HS-5 (cell line): ENCODE measurements at regions not wholly inside any gene's neighbourhood (a gene's known extent, or its start where the extent isn't known, plus 50 kb on each side); places are given as distances from the start of the nearest gene placed in this dataset.
"Not testable (repeated sequence)": the region's sequence is repeated elsewhere in the genome, so short reads cannot be mapped to it uniquely, and the experiment has no call there.

ENCODE experiments used
- DNase-seq: peaks from one replicate; pipeline ENCODE4 v3.0.0-alpha.2; 2012; ENCODE audit warnings: low read depth

DNA sequence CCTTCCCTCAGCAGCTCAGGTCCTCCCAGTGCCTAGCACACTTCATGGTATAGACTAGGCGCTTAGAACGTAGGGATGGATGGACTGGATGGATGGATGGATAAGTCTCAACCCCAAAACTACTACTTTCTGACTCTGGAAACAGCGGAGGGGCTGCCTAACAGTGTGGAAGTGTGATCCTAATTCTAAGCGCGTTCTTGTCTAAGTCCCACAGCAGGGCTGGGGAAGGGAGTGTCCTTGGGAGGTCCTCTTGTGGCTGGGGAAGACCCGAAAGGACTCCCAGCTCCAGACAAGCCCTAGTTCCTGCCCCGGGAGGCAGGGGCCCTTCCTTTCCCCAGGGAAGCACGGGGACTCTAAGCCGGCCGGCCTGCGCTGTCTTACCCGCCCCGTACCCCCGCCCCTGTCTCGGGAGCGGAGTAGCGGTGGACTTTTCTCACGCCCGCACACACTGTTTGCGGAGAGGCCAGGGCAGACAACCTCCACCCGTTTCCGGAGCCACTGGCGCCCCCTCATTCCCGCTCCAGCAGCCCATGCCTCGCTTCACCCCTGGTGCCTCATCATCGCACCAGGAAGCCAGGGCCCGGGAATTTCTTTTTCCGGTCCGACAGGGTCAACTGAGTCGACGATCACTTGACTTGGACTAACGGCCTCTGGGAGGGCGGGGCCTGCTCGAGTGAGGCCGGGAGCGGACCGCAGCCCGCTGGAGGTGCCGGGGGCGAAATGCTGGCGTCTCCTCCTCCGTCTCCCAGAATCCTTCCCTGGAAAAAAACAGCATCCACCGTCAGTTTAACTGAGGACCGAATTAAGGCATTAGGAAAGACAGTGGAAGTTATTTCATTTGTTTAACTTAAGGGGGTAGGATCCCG is 133.3 kb downstream of the TBC1D2B start:
- DNase-seq = no peak

DNA sequence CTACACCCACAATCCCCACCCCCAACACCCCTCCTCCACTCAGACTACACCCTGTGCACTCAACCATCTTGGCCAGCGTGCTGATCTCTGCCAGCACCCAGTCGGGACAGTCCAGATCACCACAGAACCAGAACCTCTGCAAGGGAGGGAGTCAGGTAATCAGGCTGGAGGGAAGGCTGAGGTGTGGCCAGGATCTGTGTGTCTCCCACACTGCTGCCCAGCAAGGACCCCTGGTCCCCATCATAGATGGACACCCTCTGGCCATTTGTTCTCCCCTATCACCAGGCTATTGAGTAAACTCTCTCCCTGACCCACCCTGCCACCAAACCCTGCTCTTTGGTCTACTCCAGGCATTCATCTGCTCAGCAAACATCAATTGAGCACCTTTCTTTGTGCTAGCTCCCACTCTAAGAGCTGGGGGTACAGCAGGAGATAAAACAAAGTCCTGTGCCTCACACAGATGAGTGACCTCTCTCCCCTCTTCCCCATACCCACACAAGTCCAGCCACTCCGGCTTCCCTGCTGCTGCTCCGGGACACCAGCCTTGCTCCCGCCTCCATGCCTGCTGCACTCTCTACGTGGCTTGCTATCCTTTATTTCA is 134.8 kb downstream of the TBC1D2B start:
- DNase-seq = no peak

GRCh38 chr15:77941090-77941827 is 136.3 kb downstream of the TBC1D2B start:
- not testable (repeated sequence) for DNase-seq

GRCh38 chr15:77940381-77940947 is 137.0 kb downstream of the TBC1D2B start:
- DNase-seq = no peak

DNA sequence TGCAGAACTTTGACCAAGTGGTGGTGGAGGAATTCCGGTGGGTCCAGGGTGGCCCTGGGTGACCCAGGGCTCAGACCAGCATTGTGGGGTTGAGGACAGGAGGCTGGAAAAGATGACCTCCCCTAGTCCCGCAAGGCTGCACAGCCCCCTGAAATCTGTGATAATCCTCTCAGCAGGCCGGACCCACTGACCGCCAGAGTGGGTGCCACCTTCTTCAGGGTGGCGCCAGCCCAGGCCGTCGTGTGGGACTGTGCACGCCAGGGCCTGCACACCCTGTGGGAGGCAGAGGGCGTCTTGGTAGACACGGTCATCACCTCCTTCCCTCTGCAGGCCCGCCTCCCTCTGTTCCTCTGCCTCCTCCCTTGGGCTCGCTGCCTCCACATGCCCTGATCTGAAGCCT is 137.7 kb downstream of the TBC1D2B start:
- no peak for DNase-seq

DNA sequence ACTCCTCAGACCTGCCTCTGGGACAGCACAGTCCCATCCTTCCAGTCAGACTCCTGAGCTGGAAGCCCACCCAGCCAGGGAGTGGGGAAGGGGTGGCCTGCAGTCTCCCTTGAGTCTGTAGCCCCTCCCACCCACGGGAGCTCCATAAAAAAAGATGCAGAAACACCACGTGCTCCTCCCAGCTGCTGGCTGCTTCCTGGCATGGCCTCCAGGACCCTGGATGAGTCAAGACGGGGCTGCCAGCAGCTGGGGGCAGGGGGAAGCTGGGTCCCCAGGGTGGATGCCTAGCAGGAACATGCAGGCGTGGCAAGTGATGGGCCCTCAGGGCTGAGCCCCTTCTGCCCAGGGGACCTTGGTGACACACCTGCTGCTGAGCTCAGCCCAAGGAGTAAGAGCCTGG is 138.5 kb downstream of the TBC1D2B start:
- not testable (repeated sequence) for DNase-seq

DNA sequence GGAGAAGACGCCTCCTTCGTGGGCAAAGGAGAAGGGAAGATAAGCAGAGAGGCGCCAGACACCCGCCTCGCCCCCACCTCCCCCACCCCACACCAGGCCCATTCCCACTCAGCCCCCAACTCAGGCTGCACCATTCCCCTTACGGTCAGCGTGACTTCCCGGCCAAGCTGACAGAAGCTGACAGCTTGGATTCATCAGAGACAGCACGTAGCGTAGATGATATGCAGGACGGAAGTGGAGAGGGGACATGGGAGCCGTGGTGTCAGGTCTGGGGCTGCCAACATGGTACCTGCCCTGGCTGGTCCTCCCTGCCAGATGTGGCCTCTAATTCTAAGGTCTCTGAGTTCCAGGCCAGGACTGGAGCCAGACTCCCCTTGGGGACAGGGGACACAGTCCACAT is 139.0 kb downstream of the TBC1D2B start:
- DNase-seq = not testable (repeated sequence)

GRCh38 chr15:77936567-77936966 is 140.9 kb downstream of the TBC1D2B start:
- not testable (repeated sequence) for DNase-seq

DNA sequence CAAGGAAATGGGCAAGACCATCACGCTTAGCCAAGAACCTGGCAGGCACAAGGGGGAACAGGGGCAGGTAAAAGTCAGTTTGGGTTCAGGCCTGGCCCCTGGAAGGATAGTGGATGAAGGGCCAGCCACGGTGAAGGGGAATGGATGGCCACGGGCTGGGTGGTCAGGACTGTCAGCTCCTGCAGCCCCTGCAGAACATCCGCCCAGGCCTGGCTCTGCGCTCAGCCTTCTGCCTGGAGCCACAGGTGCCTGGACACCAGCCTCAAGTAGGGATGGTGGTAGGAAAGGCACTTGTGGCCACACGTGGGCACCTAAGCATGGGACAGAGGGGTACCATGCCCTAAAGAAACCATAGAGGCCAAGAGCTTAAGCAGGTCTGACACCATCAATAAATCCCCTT is 143.0 kb downstream of the TBC1D2B start:
- DNase-seq = not testable (repeated sequence)

GRCh38 chr15:77930907-77931306 is 146.6 kb downstream of the TBC1D2B start:
- not testable (repeated sequence) for DNase-seq

DNA sequence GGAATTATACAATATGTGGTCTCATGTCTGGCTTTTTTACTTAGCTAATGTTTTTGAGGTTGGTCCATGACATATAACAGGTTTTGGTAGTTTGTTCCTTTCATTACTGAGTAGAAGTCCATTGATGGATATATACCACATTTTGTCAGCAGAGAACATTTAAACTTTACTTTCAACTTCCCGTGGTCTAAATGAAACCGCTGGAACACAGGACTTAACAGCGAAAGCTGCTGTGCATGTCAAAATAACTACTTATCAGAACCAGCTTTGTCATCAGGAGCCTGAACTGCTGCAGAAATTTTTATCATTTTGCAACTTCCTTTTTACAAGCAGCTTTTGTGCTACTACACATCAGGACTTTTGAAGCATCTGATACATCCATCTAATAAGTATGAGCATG is 147.0 kb downstream of the TBC1D2B start:
- not testable (repeated sequence) for DNase-seq

DNA sequence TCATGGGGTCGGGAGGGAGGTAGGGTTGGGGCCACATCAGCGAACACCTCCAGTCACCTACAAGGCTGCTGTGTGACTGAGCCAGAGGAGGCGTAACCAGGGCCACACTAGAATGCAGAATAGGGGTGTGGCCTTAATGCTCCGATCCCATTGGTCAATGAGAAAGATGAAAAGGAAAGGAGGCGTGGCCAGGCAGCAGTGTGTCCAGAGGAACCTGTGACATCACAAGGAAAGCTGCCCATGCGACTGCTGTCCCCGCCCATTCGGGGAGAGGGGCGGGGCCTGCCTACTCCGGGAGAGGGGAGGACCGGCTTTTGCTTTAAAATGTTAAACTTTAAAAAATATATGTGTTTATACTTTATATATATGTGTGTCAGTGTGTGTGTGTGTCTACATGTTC is 150.7 kb downstream of the TBC1D2B start:
- not testable (repeated sequence) for DNase-seq

DNA sequence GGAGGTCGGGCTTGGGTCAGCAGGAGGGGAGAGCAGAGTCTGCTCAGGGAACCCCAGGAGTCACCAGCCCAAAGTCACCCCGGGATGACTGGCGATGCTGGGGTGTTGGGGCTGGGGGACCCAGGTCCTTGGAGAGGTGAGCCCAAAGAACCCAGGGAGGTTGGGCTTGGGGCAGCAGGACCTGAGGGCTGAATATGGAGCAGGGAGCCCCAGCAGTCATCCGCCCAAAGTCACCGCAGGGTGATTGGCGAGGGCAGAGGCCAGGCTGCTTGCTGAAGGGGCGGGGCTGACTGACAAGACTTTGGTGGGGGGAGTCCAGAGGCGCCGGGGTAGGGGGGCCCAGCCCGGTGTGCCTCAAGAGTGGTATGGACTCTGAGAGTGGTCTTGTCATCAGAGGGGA is 151.2 kb downstream of the TBC1D2B start:
- DNase-seq = not testable (repeated sequence)

DNA sequence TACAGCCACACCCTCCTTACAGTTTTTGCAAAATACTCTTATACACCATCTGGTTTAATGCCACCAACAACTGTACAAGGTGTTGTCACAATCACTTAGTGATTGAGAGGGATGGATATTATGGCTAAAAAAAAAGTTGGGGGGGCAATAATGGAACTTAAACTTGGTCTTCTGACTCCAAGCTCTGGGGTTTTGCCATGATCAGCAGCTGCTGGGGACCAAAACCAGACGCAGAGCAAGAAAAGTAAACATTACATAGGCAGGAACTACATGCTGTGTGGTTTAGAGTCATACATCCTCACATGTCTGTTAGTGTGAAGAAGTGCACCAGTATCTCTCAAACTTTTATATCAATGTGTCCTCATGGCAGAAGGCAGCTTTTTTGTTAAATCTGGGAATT is 152.4 kb downstream of the TBC1D2B start:
- DNase-seq = not testable (repeated sequence)

DNA sequence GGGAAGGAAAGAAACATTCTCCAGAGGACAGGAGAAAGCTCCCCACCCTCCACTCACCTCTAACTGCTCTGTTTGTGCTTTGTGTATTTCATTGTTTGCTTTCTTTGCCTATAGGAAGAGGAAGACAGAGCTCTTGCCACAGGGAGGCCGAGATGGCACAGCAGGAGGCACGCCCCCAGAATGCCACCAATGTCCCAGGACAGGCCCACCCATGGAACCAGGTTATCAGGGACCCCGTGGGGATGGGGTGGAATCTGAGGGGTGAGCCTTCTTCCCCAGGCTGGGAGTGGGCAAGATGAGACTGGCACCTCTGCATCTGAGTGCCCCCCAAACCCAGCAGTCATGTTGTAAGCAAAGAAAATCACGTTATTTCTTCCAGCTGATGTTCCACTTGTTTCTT is 155.8 kb downstream of the TBC1D2B start:
- DNase-seq = no peak

DNA sequence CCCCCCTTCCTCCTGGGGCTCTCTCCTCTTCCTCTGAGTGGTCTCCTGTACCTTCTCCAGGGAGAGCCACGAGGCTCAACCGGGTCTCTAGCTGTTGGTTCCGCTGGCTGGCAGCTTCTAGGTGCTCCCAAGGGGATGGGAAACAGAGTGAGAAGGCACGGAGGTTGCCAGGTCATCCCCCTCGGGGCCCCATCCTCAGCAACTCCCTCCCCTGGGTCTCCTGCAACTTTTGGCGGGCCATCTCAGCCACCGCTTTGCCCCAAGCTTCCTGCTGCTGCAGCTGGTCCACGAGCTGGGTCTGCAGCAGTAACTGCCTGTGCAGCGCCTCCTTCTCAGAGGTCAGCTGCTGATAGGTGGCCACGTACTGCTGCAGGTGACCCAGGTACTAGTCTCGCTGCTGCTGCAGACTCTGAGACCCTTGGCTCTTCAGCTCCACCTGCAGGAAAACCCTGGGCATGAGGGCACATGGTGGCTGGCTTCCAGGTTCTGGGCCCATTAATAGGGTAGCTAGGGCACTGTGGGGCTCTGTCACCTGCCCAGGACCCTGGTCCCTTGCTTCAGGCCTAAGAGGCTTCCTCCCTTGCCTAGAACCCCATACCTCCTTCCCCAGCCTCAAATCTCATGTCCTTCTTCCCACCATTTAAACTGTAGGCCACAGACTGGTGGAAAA is 160.4 kb downstream of the TBC1D2B start:
- DNase-seq = not testable (repeated sequence)

DNA sequence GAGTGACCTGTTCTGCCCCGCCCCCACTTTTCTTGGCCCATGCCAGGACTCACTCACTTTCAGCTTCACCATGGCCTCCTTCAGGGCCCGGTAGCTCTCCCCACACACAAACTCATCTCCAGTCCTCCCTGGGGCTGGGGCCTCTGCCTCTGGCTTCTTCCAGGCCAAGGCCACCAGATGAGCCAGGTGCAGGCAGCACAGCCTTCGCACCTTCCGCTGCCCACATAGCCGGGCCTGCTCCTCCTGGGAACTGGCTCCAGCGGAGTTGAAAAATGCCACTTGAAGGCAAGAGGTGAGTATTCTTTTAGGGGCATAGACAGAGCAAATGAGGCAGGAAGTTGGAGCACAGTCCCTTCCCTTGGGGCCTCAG is 161.6 kb downstream of the TBC1D2B start:
- DNase-seq = not testable (repeated sequence)

DNA sequence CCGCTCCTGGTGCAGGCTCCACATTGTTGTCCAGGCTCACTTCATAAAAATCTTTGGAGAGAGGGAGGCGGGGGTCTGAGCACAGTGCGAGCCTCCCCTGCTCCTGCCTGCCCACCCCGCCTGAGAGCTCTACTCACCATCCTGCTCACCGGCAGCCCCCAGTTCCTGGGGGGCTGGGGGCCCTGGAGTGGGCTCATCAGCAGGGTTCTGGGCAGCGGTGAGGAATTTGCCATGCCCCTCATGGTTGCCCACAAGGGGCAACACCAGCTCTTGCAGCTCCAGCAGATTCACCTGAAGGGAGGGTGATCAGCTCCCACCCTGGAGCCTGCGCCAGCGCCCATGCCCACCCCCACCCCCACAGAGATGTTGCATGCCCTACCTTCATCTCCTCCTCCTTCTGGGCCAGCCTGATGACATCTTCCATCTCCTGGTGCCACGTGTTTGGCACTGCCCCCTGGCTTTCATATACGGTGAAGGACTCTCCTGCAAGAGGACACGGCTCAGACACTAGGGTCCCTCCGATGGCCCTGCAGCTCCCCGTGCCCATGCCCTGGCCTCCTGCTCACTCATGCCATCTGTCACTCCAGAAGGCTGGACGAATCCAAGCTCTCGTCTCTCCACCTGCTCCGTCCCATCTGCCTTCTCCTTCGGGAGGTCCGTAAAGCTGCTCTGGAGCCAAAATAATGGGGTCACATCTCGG is 162.1 kb downstream of the TBC1D2B start:
- DNase-seq = no peak

- DNase-seq = not testable (repeated sequence)
Observed at GRCh38 chr15:77914531-77914930, 163.0 kb downstream of the TBC1D2B start.

DNA sequence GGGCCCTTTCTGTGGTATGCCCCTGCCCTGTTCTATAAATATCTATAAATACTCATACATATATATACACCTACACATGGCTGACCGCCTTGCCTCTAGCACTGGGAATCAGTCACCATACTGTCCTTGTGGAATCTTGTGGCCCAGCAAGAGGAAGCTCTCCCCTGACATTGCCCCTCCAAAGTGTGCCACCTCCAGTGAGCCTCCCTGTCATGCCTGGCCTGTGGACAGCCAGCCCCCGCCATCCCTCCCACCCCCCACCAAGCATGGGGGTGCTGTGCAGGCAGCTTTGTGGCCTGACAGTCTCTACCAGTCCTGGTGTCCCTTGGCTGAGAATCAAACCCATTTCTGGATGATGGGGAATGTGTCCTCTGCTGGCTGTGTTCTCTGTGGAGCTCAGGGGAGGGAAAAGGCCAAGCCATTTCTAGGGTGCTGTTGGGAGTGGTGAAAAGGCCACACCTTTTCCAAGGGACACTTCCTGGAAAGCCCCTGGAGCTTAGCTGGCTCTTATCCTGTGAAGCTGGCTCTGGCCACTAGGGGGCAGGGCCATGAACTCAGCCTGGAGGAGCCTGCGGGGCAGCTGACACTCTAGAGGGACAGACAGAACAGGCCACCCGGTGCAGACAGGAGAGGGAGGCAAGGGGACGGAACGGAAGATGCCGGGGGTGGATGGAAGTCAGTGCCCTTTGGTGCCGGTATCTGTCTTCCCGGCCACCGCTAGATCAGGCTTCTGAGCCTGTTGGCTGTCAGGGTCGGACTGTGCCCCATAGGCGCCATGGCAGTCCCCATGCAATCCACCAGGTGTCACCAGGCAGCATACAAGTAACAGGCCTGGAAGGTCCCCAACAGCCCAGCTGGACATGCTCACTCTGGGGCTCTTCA is 167.2 kb downstream of the TBC1D2B start:
- peak; percentile 39 for DNase-seq
